ENCODE measurements at regions not wholly inside any gene's neighbourhood (a gene's known extent, or its start where the extent isn't known, plus 50 kb on each side); places are given as distances from the start of the nearest gene placed in this dataset.

DNA sequence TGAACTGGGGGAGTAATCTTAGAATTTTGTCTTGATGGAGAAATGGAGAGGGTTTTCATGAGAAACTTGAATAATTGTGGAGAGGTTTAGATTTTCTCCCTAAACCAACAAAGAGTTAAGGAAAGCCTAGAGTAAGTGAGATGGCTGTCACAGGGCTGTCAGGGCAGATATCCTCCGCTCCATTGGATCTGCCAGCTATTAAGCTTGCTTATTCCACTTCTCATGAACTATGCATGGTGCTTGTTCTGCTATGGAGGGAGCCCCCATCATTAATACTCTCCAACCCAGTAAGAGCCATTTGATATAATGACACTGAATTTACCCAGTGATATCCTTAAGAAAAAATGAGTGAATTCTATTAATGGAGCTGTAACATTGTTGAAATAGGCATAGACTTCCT is 342.8 kb upstream of the MTNR1B start:
- no peak for FAIRE-seq

GRCh38 chr11:92627615-92628256 is 341.7 kb upstream of the MTNR1B start:
- no peak for FAIRE-seq

GRCh38 chr11:92628401-92629292 is 340.8 kb upstream of the MTNR1B start:
- FAIRE-seq = no peak

DNA sequence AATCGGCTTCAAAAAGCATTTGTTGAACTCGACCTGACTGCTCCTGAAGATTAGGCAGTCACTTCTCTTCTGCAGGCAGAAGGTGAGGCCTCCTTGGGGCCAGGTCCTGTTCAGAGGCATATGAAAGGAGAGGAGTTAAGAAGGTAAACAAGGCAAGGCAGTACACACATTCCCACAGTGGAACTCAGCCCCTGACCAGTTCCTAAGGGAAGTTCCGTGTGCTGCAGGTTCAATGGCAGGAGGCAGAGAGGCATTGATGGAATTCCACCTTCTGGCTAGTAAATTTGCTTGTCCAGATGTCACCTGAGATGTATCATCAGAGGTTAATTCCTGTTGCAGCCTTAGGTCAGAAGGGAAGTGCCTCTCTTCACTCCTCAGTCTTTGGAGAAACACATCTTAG is 337.0 kb upstream of the MTNR1B start:
- no peak for FAIRE-seq

- no peak for FAIRE-seq
Observed at GRCh38 chr11:92633820-92634219, 335.6 kb upstream of the MTNR1B start.

- no peak for FAIRE-seq
Observed at GRCh38 chr11:92636543-92637188, 332.8 kb upstream of the MTNR1B start.

GRCh38 chr11:92638678-92639077 is 330.8 kb upstream of the MTNR1B start:
- no peak for FAIRE-seq

DNA sequence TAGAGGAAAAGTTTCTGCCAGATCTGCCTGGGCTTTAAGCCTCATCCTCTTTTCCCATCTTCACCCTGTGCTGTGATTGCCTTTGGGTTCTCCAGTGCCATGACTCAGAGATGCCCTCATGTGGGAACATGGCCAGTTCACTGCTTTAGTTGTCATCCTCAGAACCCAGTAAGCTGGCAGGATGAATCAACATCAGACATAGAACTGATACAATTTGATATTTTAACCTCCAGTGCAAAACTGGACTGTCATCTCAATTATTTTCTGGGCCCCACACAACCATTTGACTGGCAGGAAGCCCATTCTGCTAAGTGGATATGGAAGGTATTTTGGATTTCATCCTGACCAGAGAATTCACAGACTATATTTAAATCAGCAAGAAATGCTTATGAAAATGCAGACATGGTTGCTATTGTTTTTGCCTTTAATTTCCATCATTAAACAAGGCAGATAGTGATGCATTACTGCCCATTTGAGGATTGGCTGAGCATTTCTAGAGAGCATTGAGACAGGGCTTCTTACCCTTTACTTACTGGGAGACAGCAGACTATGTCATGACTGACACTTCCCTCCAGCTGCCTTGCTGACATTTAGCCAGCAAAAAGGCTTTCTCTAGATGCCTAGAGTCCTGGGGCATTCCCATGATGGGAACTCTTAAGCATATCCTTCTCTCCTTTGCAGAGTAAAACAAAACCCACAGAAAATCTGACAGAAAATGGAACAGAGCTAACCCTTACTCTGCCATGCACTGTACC is 327.1 kb upstream of the MTNR1B start:
- no peak for FAIRE-seq

- FAIRE-seq = no peak
Observed at GRCh38 chr11:92643827-92644226, 325.6 kb upstream of the MTNR1B start.

DNA sequence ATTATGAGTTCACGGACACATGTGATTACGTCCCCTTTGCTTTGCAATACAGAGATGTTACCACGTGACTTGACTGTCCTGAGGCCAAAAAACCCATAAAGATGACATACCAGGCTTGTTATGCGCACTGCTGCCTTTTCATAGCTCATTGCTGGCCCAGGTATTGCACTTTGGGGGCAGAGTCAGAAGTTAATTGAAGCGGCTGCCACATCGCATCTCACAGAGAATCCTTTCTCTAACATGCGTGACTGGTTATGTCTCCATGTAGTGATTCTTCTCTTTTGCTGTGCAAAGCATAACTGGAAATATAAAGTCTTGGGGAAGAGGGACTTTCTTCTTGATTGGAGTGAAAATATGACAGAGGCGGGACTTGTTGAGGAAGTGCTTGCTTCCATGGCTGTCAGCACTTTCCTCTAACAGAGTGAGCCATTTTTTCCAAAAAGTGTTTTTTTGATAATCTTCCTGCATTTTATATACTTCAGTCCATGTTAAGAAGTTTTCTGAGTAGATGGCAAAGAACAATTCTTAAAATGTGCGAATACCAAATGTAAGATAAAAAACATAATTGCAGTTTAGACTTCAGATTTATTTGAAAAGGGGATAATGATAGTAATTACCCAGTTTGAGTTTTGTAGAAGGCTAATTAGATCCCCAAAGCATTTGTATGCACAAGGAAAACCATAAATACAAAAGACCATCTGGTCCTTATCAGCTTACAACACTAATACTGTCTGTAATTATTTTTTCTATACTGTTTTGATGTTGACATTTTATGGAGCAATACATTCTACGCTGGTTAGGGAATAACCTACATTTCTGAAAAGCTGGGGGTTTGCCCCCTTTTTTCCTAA is 324.6 kb upstream of the MTNR1B start:
- FAIRE-seq = no peak

DNA sequence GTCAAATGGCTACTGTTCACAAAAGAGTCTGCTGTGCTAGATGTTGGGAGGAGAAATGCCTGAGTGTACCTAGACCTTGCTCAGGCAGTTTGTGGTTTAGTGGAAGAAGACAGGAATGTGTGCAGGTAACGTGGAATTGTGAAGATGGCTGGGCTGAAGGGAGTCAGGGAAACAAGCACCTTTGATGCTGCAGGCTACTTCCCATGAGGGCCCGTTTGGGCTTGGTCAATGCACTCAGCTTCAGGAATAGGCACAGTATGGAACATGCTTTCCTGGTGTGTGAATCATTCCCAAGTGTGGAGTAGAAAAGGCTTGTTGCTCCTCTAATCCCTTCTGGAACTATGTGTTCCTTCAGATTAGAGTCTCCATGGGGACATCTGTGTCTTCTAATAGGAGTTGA is 318.3 kb upstream of the MTNR1B start:
- FAIRE-seq = no peak

DNA sequence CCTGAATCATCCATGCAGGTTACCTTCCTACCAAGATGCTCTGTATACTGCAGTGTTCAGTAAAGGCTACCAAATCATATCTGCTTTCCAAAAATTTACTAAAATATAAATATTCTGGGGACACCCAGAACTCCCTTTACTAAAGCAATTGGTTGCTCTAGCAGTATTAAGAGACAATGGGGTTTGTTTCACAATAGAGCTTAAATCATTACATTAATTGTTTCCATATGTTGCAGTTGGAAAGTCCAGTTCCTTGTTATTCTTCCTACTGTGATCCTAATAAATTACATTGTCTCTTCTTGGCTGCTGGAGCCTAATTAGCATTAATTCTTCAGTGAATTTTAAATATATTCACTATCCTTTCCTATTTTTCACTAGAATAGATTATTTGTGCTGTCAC is 316.0 kb upstream of the MTNR1B start:
- FAIRE-seq = no peak

GRCh38 chr11:92656783-92657182 is 312.7 kb upstream of the MTNR1B start:
- no peak for FAIRE-seq

- no peak for FAIRE-seq
Observed at GRCh38 chr11:92657226-92657625, 312.2 kb upstream of the MTNR1B start.

GRCh38 chr11:92658733-92659132 is 310.7 kb upstream of the MTNR1B start:
- no peak for FAIRE-seq

- FAIRE-seq = no peak
Observed at GRCh38 chr11:92659793-92660192, 309.7 kb upstream of the MTNR1B start.

DNA sequence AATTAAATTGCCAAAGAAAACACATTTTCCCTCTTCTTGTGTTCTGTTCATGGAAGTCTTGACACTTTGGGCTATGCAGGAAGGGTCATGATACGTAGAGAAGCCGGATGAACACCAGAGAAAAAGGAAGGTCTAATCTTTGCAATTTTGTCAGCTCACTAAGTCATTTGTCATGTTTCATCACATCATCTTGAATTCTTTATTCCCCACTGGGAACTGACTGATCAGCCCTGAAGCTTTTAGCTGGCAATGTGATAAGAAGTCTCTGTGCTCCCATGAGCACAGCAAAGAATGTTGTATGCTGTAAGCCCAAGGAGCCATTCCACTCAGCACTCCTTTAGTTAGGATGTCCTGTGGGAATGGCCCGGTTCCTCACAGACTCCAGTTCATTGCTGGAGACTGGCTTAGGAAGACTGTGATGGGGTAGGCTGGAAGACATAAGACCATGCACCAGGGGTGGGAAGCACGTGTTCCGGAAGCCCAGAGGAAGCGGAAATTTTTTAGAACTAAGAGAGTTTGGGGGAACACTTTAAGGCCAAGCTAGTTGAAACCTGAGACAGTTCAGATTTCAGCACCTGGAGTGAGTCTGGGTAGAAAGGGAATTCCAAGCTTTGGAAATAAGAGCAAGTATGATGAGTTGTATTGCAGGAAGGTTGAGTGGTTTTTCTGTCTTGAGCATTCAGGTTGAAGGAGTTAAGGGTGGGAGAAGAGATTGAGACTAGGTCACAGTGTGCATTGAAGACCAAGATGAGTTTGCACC is 306.7 kb upstream of the MTNR1B start:
- no peak for FAIRE-seq

GRCh38 chr11:92663539-92663938 is 305.9 kb upstream of the MTNR1B start:
- no peak for FAIRE-seq

DNA sequence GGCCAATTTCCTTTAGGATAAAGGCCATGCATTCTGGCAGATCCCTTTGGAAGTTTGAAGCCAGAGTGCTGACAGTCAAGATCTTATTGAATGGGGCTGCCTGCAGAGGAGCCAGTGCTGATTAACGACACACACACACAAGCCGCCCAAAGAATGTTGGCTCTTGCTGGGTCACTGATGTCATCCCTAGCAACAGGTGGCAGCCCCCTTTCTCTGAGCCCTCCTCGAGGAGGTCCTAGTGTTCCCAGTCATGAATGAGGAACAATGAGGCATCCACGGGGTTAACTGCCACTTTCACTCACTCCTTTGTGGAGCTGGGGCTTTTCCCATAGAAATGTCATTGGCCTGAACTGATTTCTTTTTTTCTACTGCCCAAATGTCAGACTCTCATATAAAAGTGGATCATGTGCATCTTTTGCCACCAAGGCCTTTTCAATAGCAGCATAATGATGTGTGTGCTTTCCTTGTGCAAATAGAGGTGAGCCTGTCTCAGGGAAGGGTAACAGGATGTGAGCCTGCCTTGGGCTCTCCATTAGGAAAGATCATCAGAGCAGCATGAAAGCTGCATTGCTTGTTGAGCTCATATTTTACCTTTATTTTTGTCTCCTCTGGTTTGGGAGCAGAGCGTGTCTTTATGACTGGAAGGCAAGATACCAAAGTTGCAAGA is 301.8 kb upstream of the MTNR1B start:
- FAIRE-seq = no peak

- FAIRE-seq = no peak
Observed at GRCh38 chr11:92670308-92670890, 299.1 kb upstream of the MTNR1B start.
